ENCODE measurements at regions not wholly inside any gene's neighbourhood (a gene's known extent, or its start where the extent isn't known, plus 50 kb on each side); places are given as distances from the start of the nearest gene placed in this dataset.
A peak's percentile ranks its signal among the peaks of the same experiment; 100 is the strongest.

GRCh38 chr2:167380555-167380954 is 492.3 kb downstream of the XIRP2 start:
- Histone ChIP-seq H3K27me3 (replicated peaks in 1 of 7) (no peaks in the 10 kb centered on the region), H3K4me1 (no peaks in the 10 kb centered on the region), H3K27ac (no peak overlapping the region), H3K36me3 (no peaks in the 10 kb centered on the region), H3K9me3 (peaks cover 0 to 15% (median 1%) of the 10 kb centered on the region in 8 donors), H3K4me3 (no peak overlapping the region)
- no peak for TF ChIP-seq POLR2A (IDR thresholded peaks at IDR 0.05)
- TF ChIP-seq POLR2AphosphoS5 (IDR thresholded peaks at IDR 0.05) = no peak
- TF ChIP-seq CTCF (IDR thresholded peaks at IDR 0.05 in 8 of 11, conservative IDR thresholded peaks at IDR 0.05 in 3 of 11) = no peak
- 66 to 80% (median 69%) methylated on average over 4 of the region's 4 CpGs for WGBS, 5 donors
- DNase-seq = no peak
- intact Hi-C loops (cut with DNase I; ENCODE audit: low total_unique reads) = no loop called here

- Histone ChIP-seq H3K9me3 (peaks cover 0 to 15% (median 1%) of the 10 kb centered on the region in 8 donors), H3K27me3 (replicated peaks in 1 of 7) (no peaks in the 10 kb centered on the region), H3K4me1 (no peaks in the 10 kb centered on the region), H3K36me3 (no peaks in the 10 kb centered on the region), H3K27ac (no peak overlapping the region), H3K4me3 (no peak overlapping the region)
- peak; percentile 17 for DNase-seq
- WGBS, 5 donors = 79 to 100% (median 91%) methylated on average over 2 of the region's 2 CpGs
- intact Hi-C loops (cut with DNase I; ENCODE audit: low total_unique reads) = no loop called here
- TF ChIP-seq CTCF (IDR thresholded peaks at IDR 0.05 in 8 of 11, conservative IDR thresholded peaks at IDR 0.05 in 3 of 11) = no peak
- TF ChIP-seq POLR2A (IDR thresholded peaks at IDR 0.05) = no peak
- no peak for TF ChIP-seq POLR2AphosphoS5 (IDR thresholded peaks at IDR 0.05)
These were observed 491.8 kb downstream of the XIRP2 start for GRCh38 chr2:167380094-167380493.

GRCh38 chr2:167369083-167369482 is 480.8 kb downstream of the XIRP2 start:
- DNase-seq = no peak
- no peak overlapping the region for H3K4me3 ChIP-seq
- TF ChIP-seq CTCF (IDR thresholded peaks at IDR 0.05 in 8 of 11, conservative IDR thresholded peaks at IDR 0.05 in 3 of 11) (no peak), POLR2AphosphoS5 (IDR thresholded peaks at IDR 0.05) (no peak), POLR2A (IDR thresholded peaks at IDR 0.05) (no peak)
- no peaks in the 10 kb centered on the region for H3K27me3 ChIP-seq (replicated peaks in 1 of 7)
- no peaks in the 10 kb centered on the region for H3K4me1 ChIP-seq
- 45 to 68% (median 57%) methylated on average over 1 of the region's 1 CpG for WGBS, 5 donors
- H3K36me3 ChIP-seq = no peaks in the 10 kb centered on the region
- H3K27ac ChIP-seq = no peak overlapping the region
- intact Hi-C loops (cut with DNase I; ENCODE audit: low total_unique reads) = no loop called here
- peaks cover 0 to 6% (median 0%) of the 10 kb centered on the region in 8 donors for H3K9me3 ChIP-seq

GRCh38 chr2:167368371-167368770 is 480.1 kb downstream of the XIRP2 start:
- no peaks in the 10 kb centered on the region for H3K36me3 ChIP-seq
- H3K9me3 ChIP-seq = peaks cover 0 to 6% (median 0%) of the 10 kb centered on the region in 8 donors
- WGBS, 5 donors = 81 to 96% (median 88%) methylated on average over 3 of the region's 3 CpGs
- no peaks in the 10 kb centered on the region for H3K27me3 ChIP-seq (replicated peaks in 1 of 7)
- TF ChIP-seq POLR2A (IDR thresholded peaks at IDR 0.05) = no peak
- no peak for TF ChIP-seq POLR2AphosphoS5 (IDR thresholded peaks at IDR 0.05)
- no peak for TF ChIP-seq CTCF (IDR thresholded peaks at IDR 0.05 in 8 of 11, conservative IDR thresholded peaks at IDR 0.05 in 3 of 11)
- H3K4me3 ChIP-seq = no peak overlapping the region
- H3K27ac ChIP-seq = no peak overlapping the region
- no peaks in the 10 kb centered on the region for H3K4me1 ChIP-seq
- intact Hi-C loops (cut with DNase I; ENCODE audit: low total_unique reads) = no loop called here
- no peak for DNase-seq
